Limb (tissue), 2 donors: ENCODE measurements at regions not wholly inside any gene's neighbourhood (a gene's known extent, or its start where the extent isn't known, plus 50 kb on each side); places are given as distances from the start of the nearest gene placed in this dataset.
"Not testable (repeated sequence)": the region's sequence is repeated elsewhere in the genome, so short reads cannot be mapped to it uniquely, and the experiment has no call there.

ENCODE experiments used
- DNase-seq, 2 donors: peaks; one replicate each; pipeline ENCODE4 v3.0.0-alpha.2; 2016; ENCODE audit errors: extremely low spot score in 2 of 2

GRCh38 chr1:120465900-120466299 is 51.1 kb downstream of the NBPF8 start:
- DNase-seq, result not testable (repeated sequence)

DNA sequence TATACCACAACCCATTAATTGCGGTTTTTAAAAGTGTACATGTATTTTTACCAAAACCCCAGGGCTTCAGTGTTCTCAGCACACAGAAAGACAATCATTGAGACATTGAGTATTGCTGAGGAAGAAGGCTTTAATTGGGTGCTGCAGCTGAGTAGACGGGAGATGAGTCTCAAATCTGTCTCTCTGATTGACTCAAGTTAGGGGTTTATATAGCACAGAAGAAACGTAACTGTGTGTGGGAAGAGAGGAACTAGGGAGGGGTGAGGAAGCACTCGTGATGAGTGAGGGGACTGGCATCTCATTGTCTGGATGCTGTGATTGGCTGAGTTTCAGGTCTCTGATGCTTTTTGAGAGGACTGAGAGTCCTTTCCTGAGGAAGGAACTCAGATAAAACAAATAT is 62.8 kb downstream of the NBPF8 start:
- DNase-seq, result not testable (repeated sequence)

GRCh38 chr1:120478400-120478799 is 63.6 kb downstream of the NBPF8 start:
- DNase-seq, result not testable (repeated sequence)

GRCh38 chr1:120487542-120487941 is 72.7 kb downstream of the NBPF8 start:
- not testable (repeated sequence) for DNase-seq

- not testable (repeated sequence) for DNase-seq
Observed at GRCh38 chr1:120489217-120489616, 74.4 kb downstream of the NBPF8 start.

GRCh38 chr1:120497145-120497544 is 82.3 kb downstream of the NBPF8 start:
- not testable (repeated sequence) for DNase-seq

- not testable (repeated sequence) for DNase-seq
Observed at GRCh38 chr1:120503284-120503683, 88.4 kb downstream of the NBPF8 start.

DNA sequence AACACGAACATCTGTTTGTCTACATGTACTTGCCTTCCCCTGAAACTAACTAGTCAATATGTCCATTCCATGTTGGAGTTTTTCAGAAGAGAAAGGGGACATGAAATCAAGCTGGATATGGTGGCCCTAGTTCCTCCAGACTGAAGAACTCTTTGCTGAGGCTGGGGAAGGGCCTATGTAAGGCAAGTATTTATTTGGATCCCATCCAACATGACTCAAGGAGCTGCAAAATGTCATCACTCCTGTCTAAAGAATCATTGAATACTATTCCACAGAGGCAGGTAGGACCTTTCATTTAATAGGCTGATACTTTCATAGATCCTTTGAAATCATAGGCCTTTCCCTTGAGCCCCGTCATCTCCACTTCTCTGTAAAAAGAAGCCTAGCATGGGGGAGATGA is 91.5 kb downstream of the NBPF8 start:
- DNase-seq, result not testable (repeated sequence)

GRCh38 chr1:120508351-120508750 is 93.5 kb downstream of the NBPF8 start:
- not testable (repeated sequence) for DNase-seq

- DNase-seq, result not testable (repeated sequence)
Observed at GRCh38 chr1:120509258-120509657, 94.4 kb downstream of the NBPF8 start.

GRCh38 chr1:120513099-120513498 is 98.3 kb downstream of the NBPF8 start:
- DNase-seq, result not testable (repeated sequence)

GRCh38 chr1:120513531-120513930 is 98.7 kb downstream of the NBPF8 start:
- not testable (repeated sequence) for DNase-seq

GRCh38 chr1:120519196-120519595 is 104.4 kb downstream of the NBPF8 start:
- DNase-seq, result not testable (repeated sequence)

GRCh38 chr1:120524416-120524815 is 109.6 kb downstream of the NBPF8 start:
- not testable (repeated sequence) for DNase-seq

GRCh38 chr1:120525386-120525785 is 110.6 kb downstream of the NBPF8 start:
- DNase-seq, result not testable (repeated sequence)

- DNase-seq, result not testable (repeated sequence)
Observed at GRCh38 chr1:120529475-120530089, 114.7 kb downstream of the NBPF8 start.

DNA sequence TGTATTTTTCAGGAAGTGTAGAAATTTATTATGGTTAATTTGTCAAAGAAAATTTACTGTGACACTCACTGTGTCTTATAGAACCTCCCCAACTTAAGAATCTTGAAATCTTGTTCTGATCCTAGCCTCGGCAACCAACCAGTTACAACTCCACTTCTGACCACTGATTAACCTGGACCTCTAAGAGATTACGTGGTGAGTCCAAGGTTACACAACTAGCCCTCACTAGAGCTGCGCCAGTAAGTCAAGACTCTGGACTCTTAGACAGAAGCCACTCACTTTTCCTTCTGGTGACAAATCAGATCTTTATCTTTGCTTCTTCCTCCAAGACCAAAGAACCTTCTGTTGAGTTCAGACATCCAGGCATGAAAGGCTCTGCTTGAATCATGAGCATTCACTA is 116.6 kb downstream of the NBPF8 start:
- not testable (repeated sequence) for DNase-seq

DNA sequence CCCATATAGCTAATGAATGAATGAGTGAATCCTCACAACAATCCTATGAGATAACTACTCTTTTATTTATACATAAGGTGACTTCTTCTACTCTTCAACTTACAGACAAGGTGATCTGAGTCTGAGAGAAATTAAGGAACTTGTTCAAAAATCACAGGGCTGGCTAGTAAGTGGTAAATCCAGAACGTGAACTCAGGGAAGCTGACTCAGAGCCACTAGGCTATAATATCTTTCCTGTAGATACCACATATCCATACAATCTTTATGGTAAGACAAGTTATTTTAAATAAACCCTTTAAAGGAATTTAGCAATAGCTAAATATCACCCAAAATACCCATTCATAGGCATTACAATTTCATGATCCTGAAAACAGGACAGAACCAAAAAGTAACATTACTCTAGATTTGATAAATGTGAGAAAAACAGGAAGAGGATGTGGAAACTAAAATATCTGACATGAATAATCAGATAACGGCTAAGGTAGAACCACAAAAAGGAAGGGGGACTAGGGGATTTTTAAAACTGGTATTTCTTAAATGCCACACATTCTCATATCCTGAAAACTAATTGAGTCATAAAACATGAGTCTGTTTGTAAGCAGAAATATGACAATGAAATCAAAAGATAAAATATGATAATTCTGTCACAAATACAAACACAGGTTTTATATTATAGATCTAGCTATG is 119.7 kb downstream of the NBPF8 start:
- DNase-seq, result not testable (repeated sequence)

- DNase-seq, result not testable (repeated sequence)
Observed at GRCh38 chr1:120535052-120535451, 120.2 kb downstream of the NBPF8 start.

DNA sequence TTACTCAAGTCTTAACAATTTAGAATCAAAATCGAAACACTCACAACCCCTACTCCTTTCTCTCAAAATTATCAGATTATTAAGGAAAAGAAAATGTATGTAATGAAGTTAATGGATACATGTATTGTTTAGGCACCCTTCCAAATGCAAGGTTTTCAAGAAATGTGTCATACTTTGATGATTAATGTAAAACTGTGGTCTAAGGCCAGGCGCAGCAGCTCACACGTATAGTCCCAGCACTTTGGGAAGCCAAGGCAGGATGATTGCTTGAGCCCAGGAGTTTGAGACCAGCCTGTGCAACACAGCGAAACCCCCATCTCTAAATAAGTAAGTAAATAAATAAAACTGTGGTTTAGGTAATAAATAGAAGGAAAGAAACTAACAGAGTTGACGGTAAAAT is 126.6 kb downstream of the NBPF8 start:
- DNase-seq, result not testable (repeated sequence)

DNA sequence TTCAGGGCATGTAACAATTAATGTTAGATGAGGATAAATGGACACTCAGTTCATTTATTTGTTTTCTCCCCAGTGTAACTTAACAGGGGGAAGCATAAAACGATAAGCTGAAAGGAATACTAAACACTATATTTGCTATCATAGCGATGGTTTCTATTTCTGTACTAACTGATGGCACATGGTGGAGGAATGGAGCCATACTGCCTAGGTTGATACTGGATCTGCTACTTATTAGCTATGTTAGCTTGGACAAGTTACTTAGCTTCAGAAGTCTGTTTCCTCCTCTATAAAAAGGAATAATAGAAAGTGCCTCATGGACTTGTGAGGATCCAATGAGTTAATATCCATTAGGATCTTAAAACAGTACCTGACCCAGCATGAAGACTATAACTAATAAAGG is 127.5 kb downstream of the NBPF8 start:
- not testable (repeated sequence) for DNase-seq

DNA sequence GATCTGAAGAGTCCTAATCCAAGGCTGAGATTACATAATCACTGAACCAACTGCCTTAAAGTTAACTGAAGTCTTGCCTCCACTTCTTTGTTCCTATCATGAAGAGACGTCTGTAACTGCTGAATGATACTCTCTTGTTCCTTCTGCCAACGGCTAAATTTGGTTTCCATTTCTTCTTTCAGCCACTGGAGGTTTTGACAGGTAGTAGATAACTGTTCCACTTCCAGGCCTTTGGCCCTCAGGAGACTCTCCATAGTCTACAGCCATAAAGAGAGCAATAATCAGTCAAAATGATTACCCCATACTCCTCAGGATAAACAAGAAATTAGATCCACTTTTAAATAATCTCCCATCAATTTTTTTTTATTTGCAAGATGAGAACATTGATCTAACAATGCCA is 128.1 kb downstream of the NBPF8 start:
- DNase-seq, result not testable (repeated sequence)

GRCh38 chr1:120544434-120544833 is 129.6 kb downstream of the NBPF8 start:
- DNase-seq, result not testable (repeated sequence)
